GM19099 (cell line): ENCODE measurements at regions not wholly inside any gene's neighbourhood (a gene's known extent, or its start where the extent isn't known, plus 50 kb on each side); places are given as distances from the start of the nearest gene placed in this dataset.

Experiments
- POLR2A ChIP-seq: IDR thresholded peaks from 3 replicates; pipeline ENCODE4 v1.6.1; 2011; ENCODE audit warnings: low read depth; ENCODE audit not compliant: insufficient read length; ENCODE audit errors: extremely low read depth

DNA sequence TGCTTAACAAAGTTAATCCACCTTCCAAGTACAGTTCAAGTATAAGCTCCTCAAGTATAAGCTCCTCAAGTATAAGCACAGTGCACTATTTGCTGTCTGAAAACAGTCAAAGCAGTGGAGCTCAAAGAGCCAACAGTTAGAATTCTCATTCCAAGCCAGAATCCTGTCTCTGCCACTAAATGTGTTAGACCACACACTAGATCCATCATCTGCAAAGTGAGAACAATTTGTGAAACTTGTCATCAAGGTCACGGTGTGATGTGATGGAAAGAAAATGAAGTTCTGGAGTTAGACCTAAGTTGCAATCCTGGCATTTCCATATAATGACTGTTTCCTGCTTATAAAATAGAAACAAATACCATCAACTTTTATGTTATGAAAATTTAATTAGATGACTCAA, 602.5 kb downstream of the TNS3 start:
- no peak for TF ChIP-seq POLR2A

DNA sequence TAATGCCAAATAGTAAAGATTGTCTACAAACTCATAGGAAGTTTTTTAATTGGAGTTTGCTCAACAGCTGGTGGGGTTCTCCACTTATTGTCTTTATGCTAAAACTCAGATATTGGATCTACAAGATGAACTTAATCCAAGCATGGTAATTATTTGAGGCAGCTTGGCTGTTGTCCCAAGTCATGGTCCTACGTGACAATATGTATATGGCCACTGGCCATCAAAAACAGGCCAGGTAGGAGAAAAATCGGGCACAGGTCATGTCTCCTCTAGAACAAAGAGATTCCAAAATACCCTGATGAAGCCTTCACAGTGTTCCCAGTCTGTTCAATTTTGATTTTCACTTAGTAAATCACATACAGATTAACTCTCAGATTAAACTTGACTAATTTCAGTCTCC, 606.4 kb downstream of the TNS3 start:
- TF ChIP-seq POLR2A: no peak

DNA sequence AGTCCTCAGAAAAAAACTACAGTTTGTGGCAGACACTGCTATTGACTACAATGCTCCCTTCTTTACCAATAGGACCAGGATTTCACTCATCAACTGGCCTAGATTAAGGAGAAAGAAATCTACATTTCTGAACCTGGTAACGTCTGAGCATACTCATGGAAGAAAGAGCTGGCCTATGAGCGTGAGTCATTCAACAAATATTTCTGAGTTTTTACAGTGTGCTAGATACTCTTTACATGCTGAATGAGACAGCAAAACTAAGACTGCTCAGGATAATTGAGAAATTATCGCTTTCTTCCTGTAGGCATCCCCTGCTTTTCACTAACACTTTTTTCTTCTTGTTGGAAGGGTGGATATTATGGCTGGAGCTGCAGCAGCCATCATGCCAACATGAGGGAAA, 609.7 kb downstream of the TNS3 start:
- TF ChIP-seq POLR2A: no peak

DNA sequence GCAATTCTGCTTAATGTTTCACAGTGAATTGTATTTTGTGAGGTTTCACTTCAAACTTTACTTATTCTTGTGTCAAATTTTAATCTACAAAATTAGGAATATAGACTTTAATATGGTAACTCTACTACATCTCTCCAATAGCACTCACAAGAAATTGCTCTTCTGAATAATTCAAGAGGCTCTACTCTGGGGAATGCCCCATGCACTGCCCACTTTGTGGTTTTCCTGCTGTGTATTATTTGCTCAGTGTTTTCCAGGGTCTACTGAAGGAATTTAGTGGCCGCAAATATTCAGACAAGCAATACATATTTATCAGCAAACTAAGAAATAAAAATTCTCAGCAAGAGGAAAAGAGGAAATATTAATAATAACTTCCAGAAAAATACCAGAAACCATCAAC, 611.4 kb downstream of the TNS3 start:
- no peak for TF ChIP-seq POLR2A

DNA sequence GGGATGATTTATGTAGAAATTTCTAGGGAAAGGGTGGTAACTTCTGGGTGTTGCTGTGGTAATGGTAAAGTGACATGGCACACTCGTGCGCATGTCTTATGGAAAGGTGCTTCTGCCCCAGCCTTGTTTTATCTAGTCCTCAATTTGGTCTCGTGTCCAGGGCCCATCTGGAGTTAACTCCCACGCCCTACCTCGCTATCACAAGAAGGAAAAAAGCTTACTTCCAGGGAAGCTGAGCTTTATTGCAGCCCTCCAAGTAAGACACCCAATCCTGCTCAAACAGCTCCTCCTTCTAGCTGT, 611.8 kb downstream of the TNS3 start:
- TF ChIP-seq POLR2A: no peak

DNA sequence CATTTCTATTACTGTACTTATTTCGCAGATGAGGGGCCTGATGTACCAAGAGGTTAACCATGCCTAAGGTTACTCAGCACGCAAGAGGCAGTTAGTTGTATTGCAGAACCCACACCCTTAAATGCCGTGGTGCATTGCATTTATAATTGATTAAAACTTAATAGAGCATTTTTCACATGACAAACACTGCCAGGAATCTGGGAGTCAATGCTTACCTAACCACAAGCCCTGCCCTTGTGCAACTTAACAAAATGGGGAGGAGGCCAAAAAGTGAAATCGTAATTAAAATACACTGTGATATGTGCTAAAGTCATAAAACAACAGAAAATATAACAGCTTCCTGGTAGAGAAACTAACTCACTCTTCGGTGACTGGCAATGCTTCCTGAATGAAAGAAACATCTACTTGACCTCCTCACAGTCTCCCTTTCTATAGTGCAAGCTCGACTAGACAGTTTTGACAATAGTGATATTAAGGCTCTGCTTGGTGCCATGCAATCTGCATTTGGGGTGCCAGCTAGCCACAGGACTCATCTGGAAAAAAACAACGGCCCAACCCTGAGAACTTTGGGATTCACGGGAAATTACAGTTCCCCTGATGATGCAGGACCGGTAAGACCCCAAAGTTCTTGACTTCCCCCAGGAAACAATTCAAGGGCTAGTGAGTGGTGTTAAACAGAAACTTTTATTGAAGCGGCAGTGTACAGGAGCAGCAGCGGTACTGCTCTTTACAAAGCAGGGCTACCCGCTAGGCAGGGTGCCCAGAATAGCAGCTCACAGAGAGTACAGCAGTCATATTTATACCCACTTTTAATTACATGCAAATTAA, 612.4 kb downstream of the TNS3 start:
- TF ChIP-seq POLR2A: no peak

DNA sequence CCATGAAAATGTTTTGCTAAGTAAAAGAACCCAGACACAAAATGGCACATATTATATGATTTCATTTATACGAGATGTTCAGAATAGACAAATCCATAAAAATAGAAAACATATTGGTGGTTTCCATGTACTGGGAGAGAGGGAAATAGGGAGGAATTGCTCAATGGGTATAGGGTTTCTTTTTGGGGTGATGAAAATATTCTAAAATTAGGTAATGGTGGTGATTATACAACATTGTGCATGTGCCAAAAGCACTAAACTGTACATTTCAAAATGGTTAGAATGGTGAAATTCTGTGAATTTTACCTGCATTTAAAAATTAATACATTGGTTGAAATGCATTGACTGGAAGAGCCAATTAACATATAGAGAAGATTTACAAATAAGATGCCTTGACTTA, 613.9 kb downstream of the TNS3 start:
- TF ChIP-seq POLR2A: no peak

DNA sequence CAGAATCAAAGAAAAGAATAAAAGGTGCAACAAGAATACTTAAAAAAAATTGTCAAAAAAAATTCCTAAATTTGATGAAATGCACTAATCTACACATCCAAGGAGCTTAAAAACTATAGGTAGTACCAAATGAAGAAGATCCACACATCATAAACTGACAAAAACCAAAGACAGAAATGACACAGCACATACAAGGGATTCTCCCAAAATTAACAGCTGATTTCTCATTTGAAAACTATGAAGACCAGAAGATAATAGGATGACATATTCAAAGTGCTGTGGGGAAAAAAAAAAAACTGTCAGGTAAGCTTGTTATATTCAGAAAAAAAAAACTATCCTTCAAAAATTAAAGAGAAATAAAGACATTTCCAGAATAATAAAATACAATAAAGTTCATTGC, 618.2 kb downstream of the TNS3 start:
- TF ChIP-seq POLR2A: no peak

DNA sequence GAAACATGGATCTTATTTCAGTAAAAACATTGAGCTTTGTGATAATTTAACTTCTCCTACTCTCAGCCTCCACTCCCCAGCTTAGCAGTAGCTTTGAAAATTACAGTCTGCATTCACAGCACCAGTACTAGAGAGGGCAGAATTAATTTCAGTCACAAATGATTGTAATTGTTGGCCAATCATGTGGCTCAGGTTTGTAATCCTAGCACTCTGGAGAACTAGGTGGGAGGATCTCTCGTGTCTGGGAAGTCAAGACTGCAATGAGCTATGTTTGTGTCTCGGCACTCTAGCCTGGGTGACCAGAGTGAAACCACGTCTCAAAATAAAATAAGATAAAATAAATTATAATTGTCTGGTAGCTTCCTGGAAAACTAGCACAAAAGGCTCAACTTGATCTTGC, 620.9 kb downstream of the TNS3 start:
- TF ChIP-seq POLR2A: no peak

DNA sequence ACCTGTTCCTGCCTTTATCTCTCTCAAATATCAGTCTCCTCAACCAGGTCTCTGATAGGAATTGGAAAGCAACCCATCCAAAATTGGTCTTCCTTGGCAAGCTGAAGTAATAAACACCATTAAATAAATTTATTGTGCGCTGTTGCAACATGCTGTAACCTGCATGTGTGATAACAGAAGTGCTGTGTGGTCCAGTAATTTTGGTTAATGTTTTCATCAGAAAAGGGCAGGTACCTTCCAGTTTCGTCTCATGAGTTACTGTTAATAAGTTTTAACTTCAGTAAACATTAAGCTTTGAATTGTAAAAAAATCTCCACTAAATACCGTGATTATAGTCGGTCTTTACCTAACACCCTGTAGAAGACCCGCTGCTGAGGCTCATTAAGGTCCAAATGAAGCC, 624.7 kb downstream of the TNS3 start:
- TF ChIP-seq POLR2A: no peak

DNA sequence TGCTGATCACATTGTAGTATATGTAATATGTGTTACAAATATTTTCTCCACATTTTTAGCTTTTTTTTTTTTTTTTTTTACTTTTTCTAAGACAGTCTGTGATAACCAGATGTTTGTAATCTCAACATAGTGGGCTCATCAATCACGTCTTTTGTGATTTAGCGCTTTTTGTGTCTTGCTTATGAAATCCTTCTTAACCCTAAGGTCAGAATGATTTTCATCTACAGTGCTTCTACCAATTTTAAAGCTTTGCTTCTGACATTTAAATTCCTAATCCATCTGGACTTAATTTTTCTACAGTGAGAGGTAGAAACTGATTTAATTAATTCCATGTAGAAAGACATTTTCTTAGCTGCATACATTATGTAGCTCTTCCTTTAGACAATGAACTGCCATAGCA, 626.4 kb downstream of the TNS3 start:
- no peak for TF ChIP-seq POLR2A

DNA sequence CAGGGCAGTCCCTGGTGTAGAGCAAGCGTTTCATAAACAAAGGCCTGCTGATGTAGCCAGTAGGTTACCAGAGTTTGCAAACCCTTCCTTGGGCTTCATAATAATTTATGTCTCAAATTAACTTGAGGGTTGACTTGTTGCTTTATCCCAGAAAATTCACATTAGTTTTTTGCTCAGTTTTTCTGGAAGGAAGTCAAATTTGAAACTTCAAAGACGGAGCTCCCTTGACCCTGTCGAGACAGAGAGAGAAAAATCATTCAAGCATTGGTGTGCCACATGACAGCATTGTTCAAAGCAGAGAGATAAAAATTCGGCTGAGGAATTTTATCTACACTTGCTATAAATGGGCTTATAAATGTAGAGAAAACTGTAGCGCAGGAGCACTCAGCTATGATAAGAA, 627.7 kb downstream of the TNS3 start:
- TF ChIP-seq POLR2A: no peak

DNA sequence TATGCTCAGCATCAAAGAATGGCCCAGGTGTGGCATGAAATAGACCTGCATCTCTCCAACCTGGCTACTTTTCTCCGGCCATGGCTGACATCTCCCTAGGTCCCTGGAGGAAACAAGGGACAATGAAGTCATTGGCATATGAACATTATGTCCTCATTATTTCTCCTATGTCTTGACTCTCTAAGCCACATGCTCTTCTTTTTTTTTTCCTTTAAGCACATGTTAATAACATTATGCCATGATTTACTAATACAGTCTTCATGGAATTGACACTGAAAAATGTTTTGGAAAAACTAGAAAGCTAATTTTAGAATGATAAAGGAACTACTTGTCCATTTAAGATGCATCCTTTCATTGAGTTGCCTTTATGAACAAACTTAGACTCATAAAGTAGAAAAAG, 628.9 kb downstream of the TNS3 start:
- TF ChIP-seq POLR2A: no peak

DNA sequence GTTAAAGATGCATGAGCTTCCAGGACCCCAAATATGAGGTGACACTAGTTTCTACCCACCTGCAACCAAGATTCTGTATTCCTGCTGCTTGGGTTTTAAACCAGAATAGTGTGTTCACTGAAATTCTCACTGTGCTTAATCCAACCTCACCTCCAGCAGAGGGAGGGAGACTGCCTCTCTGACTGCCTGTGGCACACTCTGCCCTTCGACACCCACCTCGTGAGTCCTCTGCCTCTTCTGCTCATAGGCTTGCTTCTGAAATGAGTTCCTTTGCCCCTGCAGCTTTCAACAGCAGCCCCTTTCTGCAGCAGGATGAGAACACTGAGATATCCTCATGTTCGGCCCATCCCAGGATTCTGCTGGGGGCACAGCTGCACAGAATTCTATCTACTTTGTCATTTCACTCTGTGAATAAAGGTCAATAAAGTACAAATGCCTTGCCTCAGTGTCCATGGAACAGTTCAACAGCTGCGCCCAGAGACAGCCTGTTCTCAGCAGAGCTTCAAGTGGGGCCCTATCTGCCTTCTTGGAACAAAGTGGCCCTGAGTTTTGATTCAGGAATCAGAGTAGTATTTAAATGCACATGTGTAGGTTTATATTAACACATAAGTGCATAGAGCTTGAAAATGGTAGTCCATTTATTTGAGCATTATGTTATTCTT, 632.5 kb downstream of the TNS3 start:
- no peak for TF ChIP-seq POLR2A

DNA sequence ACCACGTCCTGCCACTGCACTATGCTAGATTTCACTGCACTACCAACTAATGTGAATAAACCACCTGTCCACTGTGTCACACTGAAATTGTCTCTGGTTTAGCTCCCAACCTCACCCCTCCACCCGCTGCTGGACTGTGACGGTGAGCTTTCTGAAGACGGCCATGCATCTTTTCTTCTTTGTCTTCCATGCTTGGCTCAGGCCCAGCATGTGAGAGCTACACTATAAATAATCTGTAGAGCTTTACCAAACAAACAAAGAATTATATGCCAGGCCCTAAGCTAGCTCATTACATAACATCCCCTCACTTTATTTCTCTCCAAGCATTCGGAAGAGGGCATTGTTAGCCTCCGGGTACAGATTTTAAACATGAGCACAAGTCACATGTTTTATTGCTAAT, 633.2 kb downstream of the TNS3 start:
- TF ChIP-seq POLR2A: no peak

DNA sequence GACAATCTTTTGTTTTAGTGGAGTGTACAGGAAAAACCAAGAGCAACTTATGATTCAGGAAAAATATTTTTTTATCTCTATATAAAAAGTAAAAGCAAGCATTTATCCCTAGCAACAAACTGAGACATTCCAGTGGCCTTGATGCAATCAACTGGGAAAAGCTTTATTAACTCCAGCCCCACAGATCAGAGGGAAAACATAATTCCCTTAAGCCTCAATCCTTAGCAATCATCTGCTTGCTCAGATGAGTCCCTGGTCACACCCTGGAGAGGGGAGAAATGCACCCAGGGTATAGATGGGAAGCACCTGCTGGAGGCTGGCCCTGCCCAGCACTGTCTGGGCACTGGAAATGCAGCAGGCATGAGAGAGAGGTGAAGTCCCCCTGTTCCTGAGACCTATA, 636.6 kb downstream of the TNS3 start:
- no peak for TF ChIP-seq POLR2A

DNA sequence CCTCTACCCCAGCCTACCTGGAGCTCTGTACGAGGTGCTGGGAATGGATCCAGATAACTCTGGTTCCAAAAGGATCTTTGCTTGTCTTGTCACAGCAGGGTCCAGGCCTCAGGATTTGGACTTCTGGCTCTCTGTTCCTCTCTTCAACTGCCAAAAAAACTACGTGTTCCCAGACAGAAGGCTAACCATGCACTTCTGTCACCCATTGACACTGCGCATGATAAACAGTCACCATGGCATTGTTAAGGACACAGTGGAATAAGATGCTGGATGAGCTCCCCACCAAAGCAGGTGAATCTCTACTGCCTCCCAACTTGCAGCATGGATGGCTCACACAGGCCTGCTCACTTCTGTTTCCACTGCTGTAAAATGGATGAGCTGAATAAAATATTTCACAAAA, 637.9 kb downstream of the TNS3 start:
- no peak for TF ChIP-seq POLR2A
